Progenitor cell of endocrine pancreas (in vitro differentiated cells): ENCODE measurements at regions not wholly inside any gene's neighbourhood (a gene's known extent, or its start where the extent isn't known, plus 50 kb on each side); places are given as distances from the start of the nearest gene placed in this dataset.

Source experiments
- DNase-seq: peaks from one replicate; pipeline ENCODE4 v3.0.0; 2021; ENCODE audit warnings: low spot score; ENCODE audit not compliant: unreplicated experiment
- H3K27ac Mint-ChIP-seq: 2 replicates; pipeline ENCODE4 v1.8.0; 2021; ENCODE audit warnings: mild to moderate bottlenecking, moderate library complexity, mixed read lengths
- H3K27me3 Mint-ChIP-seq: 2 replicates; pipeline ENCODE4 v1.8.0; 2021; ENCODE audit warnings: mixed read lengths
- H3K36me3 Mint-ChIP-seq: 2 replicates; pipeline ENCODE4 v1.8.0; 2022; ENCODE audit warnings: mixed read lengths; ENCODE audit not compliant: insufficient read depth
- H3K4me1 Mint-ChIP-seq: 2 replicates; pipeline ENCODE4 v1.8.0; 2021; ENCODE audit warnings: low read depth, mixed read lengths
- H3K4me3 Mint-ChIP-seq: 2 replicates; pipeline ENCODE4 v1.8.0; 2021; ENCODE audit warnings: low read depth, mild to moderate bottlenecking, moderate library complexity, mixed read lengths
- H3K9me3 Mint-ChIP-seq: 2 replicates; pipeline ENCODE4 v1.8.0; 2021; ENCODE audit warnings: low read depth, mixed read lengths
- TF ChIP-seq, protein P1 (sequence below): fragments of 200-600 bp; sonication (generic); IDR thresholded peaks from one replicate; pipeline ENCODE4 v1.5.0; 2021; ENCODE audit warnings: antibody characterized with exemption, mild to moderate bottlenecking; ENCODE audit not compliant: unreplicated experiment

DNA sequence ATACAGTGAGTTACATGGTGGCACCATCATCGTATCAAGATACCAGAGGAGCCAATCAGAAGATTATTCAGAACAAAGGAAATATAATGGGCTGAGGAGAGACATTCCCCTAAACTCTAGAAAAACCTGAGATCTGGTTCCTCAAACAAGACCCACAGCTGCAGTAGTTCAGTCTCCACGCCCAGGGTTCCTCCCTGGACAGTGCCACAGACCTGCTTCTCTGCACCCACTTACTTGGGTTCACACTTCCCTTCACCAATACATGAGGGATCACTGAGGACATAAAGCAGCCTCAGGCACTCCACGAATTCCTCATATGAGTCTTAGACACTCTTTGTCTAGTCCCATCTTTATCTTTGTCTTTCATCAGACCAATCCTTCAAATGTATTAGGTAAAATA, 101.7 kb downstream of the APTX start:
- Mint-ChIP-seq H3K27me3 (peaks cover 5% of the 10 kb centered on the region), H3K27ac (no peak overlapping the region), H3K4me1 (peaks cover 9% of the 10 kb centered on the region), H3K36me3 (no peaks in the 10 kb centered on the region), H3K4me3 (no peak overlapping the region), H3K9me3 (peaks cover 10% of the 10 kb centered on the region)
- TF ChIP-seq, protein P1, sequence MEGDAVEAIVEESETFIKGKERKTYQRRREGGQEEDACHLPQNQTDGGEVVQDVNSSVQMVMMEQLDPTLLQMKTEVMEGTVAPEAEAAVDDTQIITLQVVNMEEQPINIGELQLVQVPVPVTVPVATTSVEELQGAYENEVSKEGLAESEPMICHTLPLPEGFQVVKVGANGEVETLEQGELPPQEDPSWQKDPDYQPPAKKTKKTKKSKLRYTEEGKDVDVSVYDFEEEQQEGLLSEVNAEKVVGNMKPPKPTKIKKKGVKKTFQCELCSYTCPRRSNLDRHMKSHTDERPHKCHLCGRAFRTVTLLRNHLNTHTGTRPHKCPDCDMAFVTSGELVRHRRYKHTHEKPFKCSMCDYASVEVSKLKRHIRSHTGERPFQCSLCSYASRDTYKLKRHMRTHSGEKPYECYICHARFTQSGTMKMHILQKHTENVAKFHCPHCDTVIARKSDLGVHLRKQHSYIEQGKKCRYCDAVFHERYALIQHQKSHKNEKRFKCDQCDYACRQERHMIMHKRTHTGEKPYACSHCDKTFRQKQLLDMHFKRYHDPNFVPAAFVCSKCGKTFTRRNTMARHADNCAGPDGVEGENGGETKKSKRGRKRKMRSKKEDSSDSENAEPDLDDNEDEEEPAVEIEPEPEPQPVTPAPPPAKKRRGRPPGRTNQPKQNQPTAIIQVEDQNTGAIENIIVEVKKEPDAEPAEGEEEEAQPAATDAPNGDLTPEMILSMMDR, result no peak
- DNase-seq, result no peak

DNA sequence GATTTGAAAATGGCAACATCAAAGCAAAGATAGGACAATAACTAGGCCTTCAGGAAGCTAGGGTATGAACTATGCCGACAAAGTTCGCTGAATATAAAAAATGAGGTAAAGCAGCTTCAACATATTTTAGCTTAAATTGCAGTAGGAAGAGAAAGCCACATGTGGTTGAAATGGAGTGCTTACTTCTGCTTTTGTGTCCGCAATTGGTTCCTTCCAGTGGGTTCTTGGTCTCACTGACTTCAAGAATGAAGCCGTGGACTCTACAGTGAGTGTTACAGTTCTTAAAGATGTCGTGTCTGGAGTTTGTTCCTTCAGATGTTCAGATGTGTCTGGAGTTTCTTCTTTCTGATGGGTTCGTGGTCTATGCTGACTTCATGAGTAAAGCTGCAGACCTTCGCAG, 95.2 kb downstream of the APTX start:
- Mint-ChIP-seq H3K27me3 (no peaks in the 10 kb centered on the region), H3K36me3 (no peaks in the 10 kb centered on the region), H3K27ac (no peak overlapping the region), H3K9me3 (no peaks in the 10 kb centered on the region), H3K4me3 (no peak overlapping the region), H3K4me1 (peaks cover 11% of the 10 kb centered on the region)
- no peak for DNase-seq
- TF ChIP-seq, protein P1, result no peak

GRCh38 chr9:32915802-32916201, 85.6 kb downstream of the APTX start:
- H3K9me3 Mint-ChIP-seq, result no peaks in the 10 kb centered on the region
- DNase-seq, result no peak
- H3K4me1 Mint-ChIP-seq, result no peaks in the 10 kb centered on the region
- no peak overlapping the region for H3K4me3 Mint-ChIP-seq
- no peak overlapping the region for H3K27ac Mint-ChIP-seq
- no peaks in the 10 kb centered on the region for H3K36me3 Mint-ChIP-seq
- peaks cover 3% of the 10 kb centered on the region for H3K27me3 Mint-ChIP-seq
- TF ChIP-seq, protein P1, result no peak

- TF ChIP-seq, protein P1, result no peak
- peaks cover 3% of the 10 kb centered on the region for H3K27me3 Mint-ChIP-seq
- H3K4me1 Mint-ChIP-seq, result no peaks in the 10 kb centered on the region
- H3K27ac Mint-ChIP-seq, result no peak overlapping the region
- H3K4me3 Mint-ChIP-seq, result no peak overlapping the region
- H3K36me3 Mint-ChIP-seq, result no peaks in the 10 kb centered on the region
- peaks cover 2% of the 10 kb centered on the region for H3K9me3 Mint-ChIP-seq
- no peak for DNase-seq
Observed at GRCh38 chr9:32918628-32919027, 82.8 kb downstream of the APTX start.
